ENCODE measurements at regions not wholly inside any gene's neighbourhood (a gene's known extent, or its start where the extent isn't known, plus 50 kb on each side); places are given as distances from the start of the nearest gene placed in this dataset.
A peak's percentile ranks its signal among the peaks of the same experiment; 100 is the strongest.
"Not testable (repeated sequence)": the region's sequence is repeated elsewhere in the genome, so short reads cannot be mapped to it uniquely, and the experiment has no call there.

- DNase-seq: peak; percentile 1
Measured at GRCh38 chr17:53032861-53033271, 789.9 kb upstream of the KIF2B start.

- no peak for DNase-seq
Measured at GRCh38 chr17:53017227-53017626, 805.5 kb upstream of the KIF2B start.

DNA sequence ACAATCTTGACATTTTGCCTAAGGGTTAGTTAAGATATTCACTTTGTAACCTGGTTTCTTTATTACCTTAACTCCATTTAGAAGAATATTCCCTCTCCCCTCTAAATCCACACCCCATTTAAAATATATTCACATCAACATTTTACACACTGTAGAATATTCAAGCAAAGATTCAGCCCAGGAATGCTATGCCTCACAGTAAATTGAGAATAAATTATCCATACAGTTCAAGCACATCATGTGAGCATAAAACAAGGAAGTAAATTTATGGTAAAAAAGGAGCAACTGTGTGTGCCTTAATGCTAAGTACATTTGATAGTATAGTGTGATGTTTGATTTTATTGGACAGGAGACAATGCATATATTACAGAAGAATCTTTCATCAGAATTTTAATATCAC, 806.6 kb upstream of the KIF2B start:
- DNase-seq: no peak

DNA sequence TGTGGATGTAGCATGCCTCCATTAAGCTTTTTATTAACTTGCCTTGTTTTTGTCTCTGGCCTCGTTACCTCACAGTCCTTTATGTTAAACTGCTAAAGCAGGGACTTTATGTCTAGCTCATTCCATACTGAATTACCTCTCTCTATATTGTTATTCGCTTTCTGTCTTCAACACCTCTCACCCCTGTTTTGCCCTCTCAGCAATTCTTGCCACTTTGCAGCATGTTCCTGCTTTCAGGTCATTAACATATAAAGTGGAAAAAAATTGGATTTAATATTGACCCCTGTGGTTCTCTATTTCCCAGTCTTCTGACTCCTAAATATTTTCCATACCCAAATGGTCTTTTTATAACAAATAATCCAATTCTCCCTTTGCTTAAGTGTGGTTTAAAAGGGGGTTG, 810.4 kb upstream of the KIF2B start:
- DNase-seq: no peak

- no peak for DNase-seq
Measured at GRCh38 chr17:53006006-53006405, 816.7 kb upstream of the KIF2B start.

- no peak for DNase-seq
Measured at GRCh38 chr17:53004902-53005301, 817.8 kb upstream of the KIF2B start.

DNA sequence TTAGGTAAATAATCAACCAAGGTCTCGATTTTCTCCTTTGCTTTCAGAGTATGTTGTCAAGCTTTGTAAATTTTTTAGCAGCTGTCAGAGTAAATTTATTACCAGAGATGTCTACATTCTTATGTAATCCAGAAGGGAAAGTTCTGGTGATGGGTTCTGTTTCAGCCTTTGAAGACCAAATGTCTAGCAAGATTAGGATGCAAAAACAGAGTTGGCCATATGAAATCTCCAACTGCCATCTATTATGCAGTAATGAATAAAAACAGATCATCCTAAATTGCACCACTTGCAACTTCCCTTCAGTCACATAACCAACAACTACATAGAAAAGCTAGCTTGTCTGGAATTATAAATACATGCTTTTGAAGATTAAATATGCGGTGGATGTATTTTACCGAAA, 826.8 kb upstream of the KIF2B start:
- no peak for DNase-seq

DNA sequence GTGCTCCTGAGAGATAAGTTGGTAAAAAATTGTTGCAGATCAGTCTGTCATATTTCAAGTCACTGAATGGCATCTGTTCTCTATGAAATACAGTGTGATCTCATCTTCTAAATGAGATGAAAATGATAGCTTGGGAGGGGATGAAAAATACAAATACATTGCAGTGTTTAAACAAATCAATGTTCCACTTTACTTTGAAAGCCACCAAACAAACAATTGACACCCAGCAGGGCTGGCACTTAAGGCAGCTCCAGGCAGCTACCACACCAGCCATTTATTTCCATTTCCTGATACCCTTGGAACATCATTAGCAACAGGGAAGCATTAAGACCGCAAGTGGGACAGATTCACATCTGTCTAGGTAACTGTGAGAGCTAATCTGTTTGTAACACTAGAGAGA, 827.6 kb upstream of the KIF2B start:
- DNase-seq: no peak

DNA sequence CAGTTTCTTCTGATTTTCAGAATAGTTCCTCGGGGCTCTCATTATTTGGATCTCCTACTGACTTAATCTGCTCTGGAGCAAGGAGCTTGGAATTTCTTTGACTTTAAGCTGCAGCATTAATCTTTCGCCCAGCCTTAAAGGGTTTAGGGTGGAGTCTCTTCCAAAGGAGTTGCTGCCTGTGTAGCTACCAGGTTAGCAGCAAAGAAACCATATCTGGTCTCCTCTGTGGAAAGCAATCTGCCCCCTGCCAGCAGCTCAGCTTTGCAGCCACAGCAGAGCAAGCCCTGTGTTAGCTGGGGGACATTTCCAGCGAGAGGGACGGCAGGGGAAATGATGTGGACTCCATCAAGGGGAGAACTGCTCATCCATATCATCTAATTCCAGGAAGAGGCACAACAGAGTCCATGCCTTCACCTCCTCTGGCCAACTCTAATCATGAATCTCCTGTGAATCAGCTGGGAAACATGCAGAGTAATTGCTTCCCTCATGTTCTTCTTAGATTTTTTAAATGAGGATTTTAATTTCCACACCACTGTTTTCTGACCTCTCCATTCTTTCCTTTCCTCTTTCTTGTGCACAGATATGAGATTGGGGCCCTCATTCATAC, 827.6 kb upstream of the CA10 start:
- no peak for DNase-seq

- DNase-seq: no peak
Measured at GRCh38 chr17:52982331-52982730, 823.8 kb upstream of the CA10 start.

DNA sequence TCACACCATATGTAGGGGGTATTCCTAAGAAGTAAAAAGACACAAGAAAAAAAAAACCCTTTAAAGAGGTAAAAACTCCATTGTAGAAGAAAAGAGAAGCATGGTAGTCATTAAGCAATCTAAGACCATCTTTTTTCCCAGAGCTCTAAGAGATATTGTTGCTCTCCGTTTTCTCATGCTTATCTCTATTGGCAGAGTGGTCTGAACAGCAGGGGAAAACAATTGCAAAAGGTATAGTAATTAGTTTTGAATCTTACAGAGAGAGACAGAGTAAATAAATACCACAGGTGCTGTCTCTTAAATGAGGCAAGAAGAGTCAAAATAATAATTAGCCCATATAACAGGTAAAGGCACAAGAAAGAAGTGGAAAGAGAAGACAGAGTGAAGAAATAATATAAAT, 821.4 kb upstream of the CA10 start:
- DNase-seq: no peak

DNA sequence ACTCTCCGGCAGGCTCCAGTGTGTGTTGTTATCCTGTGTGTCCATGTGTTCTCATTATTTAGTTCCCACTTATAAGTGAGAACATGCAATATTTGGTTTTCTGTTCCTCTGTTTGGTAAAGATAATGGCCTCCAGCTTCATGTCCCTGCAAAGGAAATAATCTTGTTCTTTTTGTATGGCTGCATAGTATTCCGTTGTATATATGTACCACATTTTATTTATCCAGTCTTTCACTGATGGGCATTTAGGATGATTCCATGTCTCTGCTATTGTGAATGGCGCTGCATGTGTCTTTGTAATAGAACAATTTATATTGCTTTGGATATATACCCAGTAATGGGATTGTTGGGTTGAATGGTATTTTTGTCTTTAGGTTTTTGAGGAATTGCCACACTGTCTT, 807.3 kb upstream of the CA10 start:
- no peak for DNase-seq

DNA sequence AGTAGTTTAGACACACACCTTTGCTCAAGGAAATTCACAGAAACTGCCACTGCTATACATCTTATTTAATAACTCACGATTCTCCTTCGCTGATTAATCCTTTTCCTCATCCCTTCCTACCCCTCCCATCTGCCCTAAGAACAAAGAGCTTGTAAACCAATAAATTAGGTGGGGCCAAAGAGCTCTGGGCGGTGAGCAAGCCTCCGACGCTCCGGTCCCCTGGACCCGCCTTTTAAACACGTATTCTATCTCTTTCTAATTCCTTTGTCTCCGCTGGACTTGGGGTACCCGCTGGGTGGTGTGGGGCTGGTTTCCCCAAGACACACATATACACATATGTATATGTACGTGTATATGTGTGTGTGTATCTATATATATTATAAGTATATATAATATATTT, 803.2 kb upstream of the CA10 start:
- not testable (repeated sequence) for DNase-seq

- DNase-seq: no peak
Measured at GRCh38 chr17:52957411-52957810, 798.9 kb upstream of the CA10 start.

GRCh38 chr17:52947418-52947817, 788.9 kb upstream of the CA10 start:
- no peak for DNase-seq

DNA sequence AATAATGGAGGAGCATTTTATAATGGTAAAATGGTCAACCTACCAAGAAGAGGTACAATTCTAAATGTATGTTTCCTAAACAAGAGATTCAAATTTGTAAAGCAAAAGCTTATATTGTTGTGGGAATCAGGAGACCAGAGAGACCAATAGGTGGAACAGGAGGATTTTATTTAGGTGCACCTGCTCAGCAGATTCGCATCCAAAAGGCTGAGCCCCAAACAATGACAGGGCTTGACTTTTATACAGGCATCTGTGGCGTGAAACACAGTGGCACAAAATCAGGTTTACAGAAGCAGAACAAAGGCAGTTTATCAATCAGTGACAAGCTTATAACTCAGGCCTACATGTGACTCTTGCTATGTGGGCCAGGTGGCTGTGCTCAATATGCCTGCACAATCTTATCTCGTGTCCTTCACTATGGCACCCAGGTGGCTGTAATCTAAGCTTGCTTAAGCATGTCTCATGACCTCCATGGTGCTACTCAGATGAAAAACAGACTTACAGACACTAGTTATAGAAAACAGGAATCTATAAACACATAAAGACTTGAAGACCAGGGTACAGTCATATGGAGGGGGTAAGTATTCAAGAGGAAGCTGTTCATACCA, 780.2 kb upstream of the CA10 start:
- DNase-seq: no peak

GRCh38 chr17:52930581-52930980, 772.1 kb upstream of the CA10 start:
- DNase-seq: no peak

- DNase-seq: no peak
Measured at GRCh38 chr17:52930145-52930544, 771.6 kb upstream of the CA10 start.

DNA sequence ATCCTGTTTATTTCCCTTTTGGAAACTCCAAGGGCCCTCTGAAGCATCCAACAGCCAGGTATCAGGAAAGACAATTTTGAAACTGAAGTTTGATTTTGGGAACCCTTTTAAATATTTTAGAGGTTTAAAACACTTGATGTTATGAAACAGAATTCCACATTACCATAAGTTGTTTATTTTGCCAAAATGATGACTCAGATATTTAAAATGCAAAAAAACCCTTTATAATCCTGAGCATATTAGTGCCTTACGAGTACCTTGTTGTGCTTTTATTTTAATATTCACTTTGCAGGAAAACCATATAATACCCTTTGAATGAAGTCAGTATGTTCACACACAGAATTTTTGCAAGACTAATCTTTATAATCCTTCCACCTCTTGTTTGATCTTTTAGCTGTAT, 765.1 kb upstream of the CA10 start:
- no peak for DNase-seq

GRCh38 chr17:52899235-52899634, 740.7 kb upstream of the CA10 start:
- no peak for DNase-seq

DNA sequence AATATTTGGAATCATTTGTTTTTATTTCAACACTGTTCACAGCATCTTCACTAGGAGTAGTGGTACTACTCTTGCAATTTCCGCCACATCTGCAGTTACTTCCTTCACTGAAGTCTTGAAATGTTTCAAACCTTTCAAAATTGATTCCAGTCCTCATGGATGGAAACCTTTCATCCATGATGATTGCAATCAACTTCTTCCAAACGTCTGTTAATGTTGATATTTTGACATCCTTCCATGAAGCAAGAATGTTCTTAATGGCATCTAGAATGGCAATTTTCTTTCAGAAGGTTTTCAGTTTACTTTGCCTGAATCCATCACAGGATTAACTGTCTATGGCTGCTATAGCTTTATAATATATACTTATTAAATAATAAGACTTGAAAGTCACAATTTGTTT, 736.8 kb upstream of the CA10 start:
- DNase-seq: no peak

GRCh38 chr17:52892334-52892733, 733.8 kb upstream of the CA10 start:
- no peak for DNase-seq

DNA sequence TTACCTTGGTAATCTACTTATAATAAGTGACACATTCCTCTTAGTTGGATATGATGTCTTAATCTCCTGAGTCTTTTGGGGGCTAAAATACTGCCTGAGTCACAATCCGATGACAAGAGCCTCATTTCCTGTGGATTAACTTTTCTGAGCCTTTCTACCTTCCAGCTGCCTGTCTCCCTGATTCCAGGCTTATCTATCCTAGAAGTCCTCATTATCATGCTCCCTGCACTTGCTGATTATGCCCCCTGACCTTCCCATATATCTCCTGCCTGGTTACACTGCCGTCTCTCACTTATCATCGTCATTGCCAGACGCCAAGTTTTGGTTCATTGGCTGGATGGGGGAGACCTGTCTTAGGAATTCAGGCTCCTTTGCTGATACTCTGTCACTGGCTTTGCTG, 727.4 kb upstream of the CA10 start:
- DNase-seq: no peak

- not testable (repeated sequence) for DNase-seq
Measured at GRCh38 chr17:52883907-52884491, 725.5 kb upstream of the CA10 start.

DNA sequence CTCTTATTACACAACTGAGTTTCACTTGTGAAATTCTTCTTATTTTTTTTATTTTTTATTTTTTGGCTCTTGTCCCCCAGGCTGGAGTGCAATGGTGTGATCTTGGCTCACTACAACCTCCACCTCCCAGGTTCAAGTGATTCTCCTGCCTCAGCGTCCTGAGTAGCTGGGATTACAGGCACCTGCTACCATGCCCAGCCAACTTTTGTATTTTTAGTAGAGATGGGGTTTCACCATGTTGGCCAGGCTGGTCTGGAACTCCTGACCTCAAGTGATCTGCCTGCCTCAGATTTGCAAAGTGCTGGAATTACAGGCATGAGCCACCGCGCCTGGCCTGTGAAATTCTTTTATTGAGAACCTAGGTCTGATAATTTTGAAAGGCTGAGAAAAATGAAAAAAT, 688.3 kb upstream of the CA10 start:
- not testable (repeated sequence) for DNase-seq

Measured in EL (cell line).